HG03280 (cell line): ENCODE measurements at regions not wholly inside any gene's neighbourhood (a gene's known extent, or its start where the extent isn't known, plus 50 kb on each side); places are given as distances from the start of the nearest gene placed in this dataset.

ENCODE experiments used
- ATAC-seq: cut with Tn5 transposase; IDR thresholded peaks from one replicate; pipeline ENCODE4 v1.9.1; 2021; ENCODE audit warnings: mild to moderate bottlenecking, moderate library complexity; ENCODE audit not compliant: unreplicated experiment

DNA sequence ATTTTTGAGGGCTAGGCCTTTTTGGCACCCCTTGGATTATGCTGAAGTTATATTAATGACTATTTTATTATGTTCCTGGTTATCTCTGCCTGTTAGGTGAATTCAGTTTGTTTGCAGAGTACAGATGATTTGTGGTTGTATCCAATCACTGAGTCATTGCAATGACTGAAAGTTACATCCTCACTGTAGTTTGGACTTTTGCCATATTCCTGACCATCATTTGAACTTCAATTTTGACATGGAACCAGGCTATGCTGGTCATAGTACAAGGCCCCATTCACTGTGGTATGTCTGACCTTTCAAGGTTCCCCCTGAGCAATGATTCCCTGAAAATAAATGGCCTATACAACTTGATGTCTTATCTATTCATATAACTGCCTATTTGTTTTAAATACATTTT is 621.0 kb downstream of the CCER1 start:
- ATAC-seq: no peak

DNA sequence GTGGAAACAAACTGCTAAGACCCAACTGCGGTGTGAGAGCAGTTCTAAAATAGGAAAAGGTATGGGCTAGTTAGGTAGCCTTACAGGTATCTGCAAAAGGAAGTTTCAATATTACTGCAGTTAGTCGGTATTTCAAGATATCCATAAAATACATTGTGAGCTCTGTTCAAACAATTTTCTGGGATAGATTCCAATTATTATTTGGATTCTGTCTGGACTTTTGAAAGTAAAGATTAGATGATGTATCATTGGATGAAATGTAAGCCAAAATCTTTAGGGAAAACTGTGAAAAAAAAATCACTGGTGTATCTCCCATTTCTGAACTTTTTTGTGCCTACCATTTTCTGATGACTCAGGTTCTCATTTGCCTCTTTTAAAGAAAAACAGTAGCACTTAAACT is 621.6 kb downstream of the CCER1 start:
- ATAC-seq: no peak

DNA sequence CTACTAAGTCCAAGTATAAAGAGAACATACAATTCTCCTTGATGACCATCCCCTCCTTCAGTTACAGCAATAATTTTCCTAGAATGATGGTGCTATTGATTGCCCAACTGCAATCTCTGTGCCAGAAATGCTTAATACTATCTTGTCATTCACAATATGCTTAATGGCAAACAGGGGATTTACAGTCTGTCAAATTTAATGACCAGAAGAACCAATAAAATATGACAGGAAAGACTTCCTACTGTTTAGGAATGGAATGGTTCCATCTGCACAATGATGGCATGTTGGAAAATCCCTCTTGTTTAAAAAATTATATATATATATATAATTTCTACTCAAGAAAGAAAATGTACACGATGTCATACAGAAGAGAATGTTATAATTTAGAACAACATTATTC is 623.2 kb downstream of the CCER1 start:
- no peak for ATAC-seq

DNA sequence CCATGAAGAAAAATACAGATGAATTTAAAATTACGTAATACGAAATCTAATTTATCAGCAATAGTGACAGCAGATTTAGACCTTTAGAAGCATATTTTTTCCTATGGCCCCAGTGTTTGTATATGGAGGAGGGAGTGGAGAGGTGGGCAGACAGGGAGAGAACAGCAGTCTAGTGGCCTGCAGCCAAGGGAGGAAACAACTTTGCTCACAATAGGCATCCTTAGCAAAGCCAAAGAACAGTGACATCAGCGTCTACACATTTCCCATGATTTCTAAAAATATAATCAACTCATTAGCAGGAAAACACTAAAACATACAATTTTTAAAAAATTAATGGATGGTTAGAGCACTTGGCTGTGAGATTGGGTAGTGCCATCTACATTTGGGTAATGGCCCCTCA is 622.6 kb upstream of the ATP2B1 start:
- ATAC-seq: no peak

DNA sequence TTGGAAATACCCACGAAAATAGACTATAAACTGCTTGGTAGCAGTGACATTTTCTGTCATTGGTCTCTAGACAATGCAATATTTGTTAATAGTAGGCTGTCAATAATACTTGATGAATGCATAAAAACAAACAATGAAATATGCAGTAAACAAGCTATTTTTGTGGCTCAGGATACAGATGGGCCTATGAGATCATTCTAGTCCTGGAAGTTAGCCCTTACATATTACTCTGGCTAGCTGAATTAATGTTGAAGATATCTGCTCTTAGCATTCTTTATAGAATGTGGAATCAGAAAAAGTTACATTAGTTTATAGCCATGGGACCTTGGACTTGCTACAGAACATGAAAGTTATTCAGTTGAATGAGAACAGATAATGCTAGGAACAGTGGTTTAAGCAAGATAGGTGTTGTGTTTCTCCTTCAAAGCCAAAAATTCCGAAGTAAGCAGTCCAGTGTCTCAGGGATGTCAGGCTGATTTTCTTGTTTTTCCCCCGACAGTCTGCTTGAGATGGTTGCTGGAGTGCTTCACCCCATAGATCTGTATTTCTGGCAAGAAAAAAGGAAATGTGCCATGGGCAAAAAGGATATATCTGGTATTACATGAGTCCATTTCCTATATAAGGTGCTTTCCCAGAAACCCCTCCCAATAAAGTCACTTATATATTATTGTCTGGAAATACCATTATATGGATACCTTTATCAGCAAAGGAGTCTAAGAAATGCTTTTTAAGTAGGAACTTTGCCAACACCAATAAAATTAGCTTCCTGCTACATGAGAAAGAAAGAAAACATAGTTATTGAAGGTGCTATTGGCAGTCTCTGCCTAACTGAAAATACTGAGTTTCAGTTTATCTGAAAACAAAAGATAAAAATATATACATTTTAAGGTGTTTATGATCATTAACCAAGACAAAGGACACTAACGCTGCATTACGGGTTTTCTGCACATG is 619.4 kb upstream of the ATP2B1 start:
- no peak for ATAC-seq

DNA sequence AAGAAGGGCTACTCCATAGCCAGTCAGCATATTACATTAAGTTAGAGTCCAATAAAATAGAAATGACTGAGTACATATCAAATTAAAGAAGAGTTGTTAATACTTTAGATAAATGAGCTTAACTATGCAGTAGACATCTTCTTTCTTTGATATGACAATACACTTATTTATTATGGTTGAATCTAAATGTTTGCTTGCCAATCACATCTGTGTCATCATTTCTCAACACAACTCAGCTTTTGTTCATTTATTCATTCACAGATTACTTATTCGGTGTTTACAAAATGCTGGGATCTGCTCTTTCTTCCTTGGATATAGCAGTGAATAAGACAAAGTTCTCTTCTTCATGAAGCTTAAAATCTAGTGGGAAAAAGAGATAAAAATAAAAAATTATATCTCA is 614.6 kb upstream of the ATP2B1 start:
- no peak for ATAC-seq

DNA sequence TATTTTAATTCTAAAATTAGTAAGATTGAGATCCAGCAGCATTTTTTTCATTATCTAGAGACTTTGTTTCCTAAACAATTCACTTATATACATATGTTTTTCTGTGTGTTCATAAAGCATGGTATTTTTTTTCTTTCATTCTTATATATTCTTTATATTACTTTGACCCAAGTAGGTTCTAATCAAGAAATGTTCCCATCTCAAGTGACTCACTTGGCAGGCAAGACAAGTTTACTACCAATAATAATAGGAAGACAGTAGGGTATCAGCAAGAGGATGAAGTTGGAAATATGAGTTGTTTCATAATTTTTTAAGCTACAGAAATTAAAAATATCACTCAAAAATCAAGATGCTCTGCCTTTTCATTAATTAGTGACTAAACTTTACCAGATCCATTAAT is 613.4 kb upstream of the ATP2B1 start:
- no peak for ATAC-seq

DNA sequence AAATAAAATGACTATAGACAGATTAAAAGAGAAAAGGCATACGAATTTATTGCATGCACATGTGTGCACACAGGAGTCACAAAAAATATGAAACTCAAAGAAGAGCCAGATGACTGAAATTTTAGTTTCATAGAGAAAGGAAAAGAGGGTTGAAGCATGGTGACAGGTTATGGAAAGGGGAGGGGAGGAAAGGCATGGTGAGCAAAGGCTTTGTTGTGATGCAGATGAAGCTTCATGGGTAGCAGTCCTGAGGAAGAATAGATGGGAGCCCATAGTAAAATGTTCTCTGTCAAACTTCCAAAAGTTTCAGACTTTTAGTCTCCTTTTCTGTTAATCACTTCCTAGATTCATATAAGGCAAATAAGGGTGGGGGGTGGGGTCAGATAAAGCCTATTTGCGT is 612.7 kb upstream of the ATP2B1 start:
- ATAC-seq: no peak

DNA sequence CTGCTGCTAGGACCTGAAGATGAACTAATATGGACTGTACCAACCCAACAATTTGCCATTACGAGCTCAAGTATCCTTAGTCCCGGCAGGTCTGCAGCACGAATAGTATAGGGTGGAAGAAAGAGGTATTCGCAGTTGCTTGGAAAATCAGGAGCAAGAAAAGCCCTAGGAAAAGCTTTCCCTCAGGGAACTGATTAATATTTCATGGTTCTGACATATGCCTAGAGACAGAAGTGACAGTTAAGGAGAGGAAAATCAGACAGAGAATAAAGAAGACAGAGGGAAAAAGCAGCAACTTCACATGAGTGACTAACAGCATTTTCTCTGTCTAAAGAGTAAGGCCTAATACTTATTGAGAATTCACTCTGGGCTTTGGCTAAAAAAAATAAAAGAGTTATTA is 602.9 kb upstream of the ATP2B1 start:
- no peak for ATAC-seq

DNA sequence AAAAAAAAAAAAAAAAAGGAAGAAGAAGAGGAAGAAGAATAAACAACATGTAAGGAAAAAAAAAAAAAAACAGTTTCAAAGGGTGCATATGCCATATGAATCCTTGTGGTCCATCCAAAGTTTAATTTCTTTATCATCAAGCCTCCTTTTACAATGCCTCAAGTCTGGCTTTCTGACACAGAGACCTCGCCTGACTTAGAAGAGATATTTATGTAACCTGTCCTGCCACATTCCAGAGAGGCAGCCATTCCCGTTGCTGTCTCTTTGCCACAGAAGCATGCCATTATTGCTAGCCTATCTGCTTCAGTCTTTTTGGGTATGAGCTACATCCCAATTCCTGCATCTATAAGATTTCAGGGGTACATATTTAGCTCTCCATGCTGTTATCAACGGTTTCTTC is 596.7 kb upstream of the ATP2B1 start:
- no peak for ATAC-seq

DNA sequence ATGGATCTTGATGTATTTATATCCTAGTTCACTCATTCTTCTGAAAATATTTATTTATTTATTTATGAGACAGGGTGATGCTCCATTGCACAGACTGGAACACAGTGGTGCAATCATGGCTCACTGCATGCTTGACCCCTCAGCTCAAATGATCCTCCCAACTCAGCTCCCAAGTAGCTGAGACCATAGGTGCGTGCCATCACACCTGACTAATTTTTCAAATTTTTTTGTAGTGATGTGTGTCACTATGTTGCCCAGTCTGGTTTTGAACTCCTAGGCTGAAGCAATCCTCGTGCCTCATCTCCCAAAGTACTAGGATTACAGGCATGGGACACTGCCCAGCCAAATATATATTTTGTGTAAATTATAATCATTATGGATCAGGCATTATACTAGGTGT is 595.6 kb upstream of the ATP2B1 start:
- ATAC-seq: no peak

DNA sequence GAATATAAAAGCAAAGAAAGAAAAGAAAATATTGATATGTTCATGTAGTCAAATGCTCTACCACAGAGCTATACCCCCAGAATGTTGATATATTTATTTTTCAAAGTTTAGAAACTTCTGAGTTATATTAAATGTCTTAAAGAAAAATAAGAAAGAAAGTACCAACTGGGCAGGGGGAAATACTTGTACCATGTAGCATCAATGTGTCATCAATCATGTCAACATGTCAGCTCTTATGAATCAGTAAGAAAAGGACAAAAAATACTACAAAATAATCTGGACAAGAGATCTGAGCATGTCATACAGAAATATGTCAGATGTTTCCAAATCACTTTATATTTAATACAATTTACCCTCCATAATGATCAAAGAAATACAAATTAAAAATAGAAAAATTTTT is 595.1 kb upstream of the ATP2B1 start:
- ATAC-seq: no peak

DNA sequence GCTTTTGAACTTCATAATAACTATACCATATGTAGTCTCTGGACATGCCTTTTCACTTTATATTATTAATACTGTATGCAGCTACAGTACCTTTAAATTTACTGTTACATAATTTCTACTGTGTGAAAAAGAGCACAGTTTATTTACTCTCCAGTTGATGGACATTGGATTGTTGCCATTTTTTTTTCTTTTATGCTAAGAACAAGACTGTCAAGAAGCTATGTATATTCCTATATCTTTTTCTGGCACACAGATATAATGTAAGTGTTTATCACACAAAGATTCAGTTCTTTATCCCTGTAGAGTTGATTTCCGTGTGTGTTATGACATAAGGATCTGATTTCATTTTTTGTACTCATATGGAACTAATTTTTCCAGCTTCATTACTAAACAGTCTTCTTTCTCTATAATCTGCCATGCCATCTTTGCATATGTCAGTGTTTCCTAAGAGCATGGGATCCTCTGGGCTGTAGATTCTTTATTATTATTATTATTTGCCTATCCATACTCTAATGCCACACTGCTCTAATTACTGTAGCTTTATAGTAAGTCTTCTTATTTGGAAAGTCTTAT is 593.0 kb upstream of the ATP2B1 start:
- no peak for ATAC-seq

DNA sequence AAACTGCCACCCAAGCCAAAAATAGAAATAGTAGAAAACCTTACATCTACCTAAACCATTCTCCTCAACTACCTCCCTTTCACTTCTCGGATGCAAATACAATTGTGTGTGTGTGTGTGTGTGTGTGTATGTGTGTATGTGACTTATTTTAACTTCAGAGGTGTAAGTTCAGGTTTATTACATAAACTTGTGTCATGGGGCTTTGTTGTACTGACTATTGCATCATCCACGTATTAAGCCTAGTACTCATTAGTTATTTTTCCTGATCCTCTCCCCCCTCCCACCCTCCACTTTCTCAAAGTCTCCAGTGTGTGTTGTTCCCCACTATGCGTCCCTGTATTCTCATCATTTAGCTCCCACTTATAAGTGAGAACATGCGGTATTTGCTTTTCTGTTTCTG is 592.5 kb upstream of the ATP2B1 start:
- ATAC-seq: no peak

DNA sequence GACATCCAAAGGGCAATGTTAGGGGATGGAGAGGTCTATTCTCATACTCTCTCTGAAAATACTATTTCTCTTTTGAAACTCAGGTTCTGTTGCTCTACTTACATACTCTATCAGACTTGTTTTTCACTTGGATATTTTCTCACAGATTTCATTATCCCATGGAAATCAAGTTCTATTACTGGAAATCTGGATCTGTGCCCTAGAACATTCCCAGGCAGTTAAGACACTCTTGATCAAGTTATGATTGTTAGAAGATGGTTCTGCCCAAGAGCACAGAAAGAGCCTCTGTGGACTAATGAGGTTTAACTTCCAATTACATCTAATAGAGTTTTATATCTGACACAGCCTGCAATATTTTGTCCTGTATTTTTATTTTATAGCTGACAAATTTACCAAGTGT is 591.0 kb upstream of the ATP2B1 start:
- peak; percentile 16 for ATAC-seq

DNA sequence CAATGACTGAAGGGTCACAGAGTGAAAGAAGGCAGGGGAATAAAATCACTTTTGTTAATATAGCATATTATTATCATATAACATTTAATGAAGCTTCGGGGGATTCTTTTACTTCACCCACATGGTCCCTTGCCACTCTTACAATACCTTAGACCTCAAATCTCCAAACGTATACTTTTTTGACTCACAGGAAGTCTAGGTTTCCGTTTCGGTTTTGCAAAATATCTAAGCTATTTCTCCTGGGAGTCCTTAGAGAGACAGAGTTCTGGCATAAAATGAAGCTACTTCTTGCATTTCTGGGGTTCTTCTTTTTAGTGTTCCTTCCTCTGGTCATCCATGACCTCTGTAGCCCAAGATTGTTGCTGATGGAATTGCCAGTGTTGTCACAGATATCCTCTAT is 590.5 kb upstream of the ATP2B1 start:
- peak; percentile 95 for ATAC-seq

DNA sequence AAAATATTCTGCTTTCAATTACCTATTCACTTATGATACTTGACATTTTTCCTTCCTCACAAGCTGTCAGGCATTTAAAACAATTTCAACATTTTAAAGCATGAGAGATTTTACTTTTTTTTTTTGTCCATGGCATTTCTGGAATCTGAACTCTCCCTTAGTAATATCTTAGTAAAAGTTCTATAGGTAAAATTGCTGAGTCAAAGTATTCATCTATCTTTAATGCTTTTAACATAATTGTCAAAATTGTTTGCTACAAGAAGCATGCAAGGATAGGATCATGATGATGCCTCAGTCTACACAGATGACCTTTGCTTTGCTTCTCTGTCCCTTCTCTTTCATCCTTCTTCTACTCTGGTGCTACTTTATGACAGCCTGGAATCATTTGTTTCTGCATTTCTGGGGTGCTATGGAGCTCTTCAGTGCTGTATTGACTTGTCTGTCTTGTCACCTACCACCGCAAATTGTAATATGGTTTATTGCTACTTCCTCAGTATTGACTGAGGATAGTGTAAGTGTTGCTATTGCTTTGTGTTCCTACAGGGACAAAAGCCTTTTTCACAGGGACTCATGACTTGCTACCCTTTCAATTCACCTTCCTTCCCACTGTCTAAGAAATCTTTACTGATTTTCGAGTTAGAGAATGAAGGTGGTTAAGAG is 589.8 kb upstream of the ATP2B1 start:
- ATAC-seq: no peak

DNA sequence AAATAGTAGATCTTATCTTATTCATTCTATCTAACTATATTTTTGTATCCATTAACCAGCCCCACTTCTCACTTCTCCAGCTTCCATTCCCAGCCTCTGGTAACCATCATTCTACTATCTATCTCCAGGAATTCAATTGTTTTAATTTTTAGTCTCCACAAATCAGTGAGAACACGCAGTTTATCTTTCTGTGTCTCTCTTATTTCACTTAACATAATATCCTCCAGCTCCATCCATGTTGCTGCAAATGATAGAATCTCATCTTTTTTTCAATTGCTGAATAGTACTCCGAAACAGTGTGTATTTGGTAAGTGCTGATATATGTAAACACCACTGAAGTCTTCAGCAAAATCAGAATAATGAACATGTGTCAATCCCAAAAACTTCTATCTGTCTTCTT is 587.2 kb upstream of the ATP2B1 start:
- no peak for ATAC-seq

DNA sequence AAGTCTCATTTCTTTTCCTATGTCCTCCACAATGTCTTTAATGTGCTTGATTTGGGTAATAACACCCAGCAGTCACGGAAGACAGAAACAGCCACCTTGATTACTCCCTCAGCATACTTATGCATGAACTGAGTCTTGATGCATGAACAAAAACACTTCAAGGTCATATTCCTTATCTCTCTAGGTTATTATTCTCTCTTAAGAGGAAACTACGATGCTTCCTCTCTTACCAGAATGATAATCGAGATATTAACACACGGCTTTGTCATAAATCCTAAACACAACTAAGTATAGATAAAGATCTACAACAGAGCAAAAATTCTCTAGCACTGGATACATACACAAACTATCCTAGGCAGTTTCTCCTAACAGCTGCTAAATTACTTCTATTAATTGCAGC is 583.5 kb upstream of the ATP2B1 start:
- ATAC-seq: no peak

DNA sequence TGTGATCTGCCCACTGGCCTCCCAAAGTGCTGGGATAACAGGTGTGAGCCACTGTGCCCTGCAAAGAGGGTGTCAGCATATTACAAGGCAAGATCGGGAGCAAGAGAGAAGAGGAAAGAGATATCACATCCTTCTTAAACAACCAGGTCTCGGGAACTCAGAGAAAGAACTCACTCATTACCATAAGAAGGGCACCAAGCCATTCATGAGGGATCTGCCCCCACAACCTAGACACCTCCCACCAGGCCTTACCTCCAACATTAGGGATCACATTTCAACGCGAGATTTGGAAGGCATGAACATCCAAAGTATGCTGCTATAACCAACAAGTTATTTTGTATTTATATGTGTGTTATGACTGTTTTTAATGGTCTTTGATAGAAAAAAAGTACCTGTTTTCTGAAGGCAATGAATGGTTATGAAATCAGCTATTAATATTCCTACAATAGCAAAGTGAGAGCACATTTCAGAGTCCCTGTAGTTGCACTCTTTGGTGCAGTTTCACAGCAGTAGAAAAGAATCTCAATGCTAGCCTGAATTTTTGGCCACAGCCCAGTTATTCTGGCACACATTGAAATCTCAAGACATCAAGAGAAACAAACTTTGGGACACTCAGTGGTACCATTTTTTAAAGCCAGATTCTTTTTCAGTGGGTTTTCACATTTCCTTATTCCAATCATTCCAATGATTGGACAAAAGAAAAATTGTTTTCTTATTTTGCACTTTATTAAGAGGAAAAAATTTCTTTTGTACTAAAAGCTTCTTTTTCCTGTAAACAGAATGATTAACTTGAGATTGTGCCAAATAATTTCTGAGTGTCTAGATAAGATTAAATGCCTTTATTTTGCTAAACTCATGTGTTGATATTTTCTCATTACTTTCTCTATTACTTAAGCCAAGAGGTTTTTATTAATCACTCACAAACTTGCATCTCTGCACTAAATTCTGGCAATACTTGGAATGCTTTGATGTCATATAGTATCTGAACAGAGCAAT is 582.6 kb upstream of the ATP2B1 start:
- ATAC-seq: no peak

DNA sequence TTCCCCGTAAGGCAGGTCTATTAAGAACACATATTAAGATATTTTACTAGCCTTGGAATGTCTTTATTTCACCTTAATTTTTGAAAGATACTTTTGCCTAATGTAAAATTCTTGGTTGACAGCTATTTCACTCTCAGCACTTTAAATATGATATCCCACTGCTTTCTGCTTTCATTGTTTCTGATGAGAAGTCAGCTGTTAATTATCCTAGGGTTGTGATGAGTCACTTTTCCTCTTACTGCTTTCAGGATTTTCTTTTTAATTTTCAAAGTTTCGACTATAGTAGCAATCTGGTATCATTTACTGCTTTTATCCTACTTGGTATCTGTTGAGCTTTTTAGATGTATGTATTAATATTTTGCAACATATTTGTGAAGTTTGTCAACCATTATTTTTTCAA is 578.9 kb upstream of the ATP2B1 start:
- no peak for ATAC-seq
